M059J (cell line): ENCODE measurements at regions not wholly inside any gene's neighbourhood (a gene's known extent, or its start where the extent isn't known, plus 50 kb on each side); places are given as distances from the start of the nearest gene placed in this dataset.

ENCODE experiments used
- DNase-seq: peaks from one replicate; pipeline ENCODE4 v3.0.0-alpha.2; 2012; ENCODE audit warnings: low read depth

DNA sequence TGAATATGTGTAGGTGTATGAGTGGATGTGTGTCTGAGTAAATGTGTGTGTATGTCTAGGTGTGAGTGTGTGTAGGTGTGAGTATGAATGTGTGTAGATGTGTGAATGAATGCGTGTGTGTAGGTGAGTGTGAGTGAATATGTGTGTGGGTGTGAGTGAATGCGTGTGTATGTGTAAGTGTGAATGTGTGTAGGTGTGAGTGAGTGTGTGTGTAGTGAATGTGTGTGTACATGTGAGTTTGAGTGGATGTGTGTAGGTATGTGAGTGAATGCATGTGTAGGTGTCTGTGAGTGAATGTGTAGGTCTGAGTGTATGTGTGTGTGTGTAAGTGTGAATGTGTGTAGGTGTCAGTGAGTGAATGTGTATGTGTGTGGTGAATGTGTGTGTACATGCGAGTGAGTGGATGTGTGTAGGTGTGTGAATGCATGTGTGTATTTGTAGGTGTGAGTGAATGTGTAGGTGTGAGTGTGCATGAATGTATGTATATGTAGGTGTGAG lies 201.0 kb upstream of the ZNF536 start:
- no peak for DNase-seq

GRCh38 chr19:30171795-30172612 lies 200.2 kb upstream of the ZNF536 start:
- DNase-seq, result no peak

- DNase-seq, result no peak
Measured at GRCh38 chr19:30172613-30173242, 199.5 kb upstream of the ZNF536 start.

- DNase-seq, result no peak
Measured at GRCh38 chr19:30173593-30174356, 198.4 kb upstream of the ZNF536 start.

- no peak for DNase-seq
Measured at GRCh38 chr19:30174357-30174645, 197.9 kb upstream of the ZNF536 start.

DNA sequence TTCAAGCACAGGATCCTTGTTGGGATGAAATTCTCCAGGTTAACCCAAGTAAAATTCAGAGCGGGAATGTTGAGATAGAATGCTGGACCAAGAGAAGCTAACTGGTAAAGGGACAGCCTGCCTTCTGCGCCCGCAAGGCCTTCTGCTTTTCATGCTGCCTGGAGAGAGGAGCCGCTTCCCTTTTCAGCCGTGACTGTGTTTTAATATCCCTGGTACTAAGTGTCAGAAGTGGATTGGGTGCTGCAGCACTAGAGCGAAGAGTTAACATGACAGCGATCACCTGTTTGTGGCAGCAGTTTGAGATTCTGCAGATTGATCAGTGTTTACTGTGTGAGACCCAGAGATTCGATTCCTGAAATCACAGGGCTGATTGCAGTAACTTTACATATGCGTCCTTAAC lies 197.4 kb upstream of the ZNF536 start:
- DNase-seq, result no peak

DNA sequence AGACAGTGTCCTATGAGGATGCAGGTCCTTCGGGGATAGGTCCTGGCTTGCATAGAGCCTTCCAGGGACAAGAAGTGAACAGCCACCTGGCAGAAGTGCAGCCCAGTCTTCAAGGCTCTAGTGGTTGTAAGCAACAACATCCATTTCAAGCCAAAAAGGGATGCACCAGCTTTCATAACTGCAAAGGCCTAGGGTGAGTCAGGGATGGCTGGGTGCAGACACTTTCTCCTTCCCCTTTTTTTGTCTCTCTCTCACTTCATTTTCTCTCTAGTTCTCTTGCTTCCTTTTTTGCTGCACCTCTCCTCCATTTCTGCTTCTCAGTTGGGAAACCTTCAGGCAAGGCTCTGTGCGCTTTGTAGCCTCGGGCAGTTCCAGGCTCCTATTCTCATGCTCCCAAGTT lies 196.2 kb upstream of the ZNF536 start:
- DNase-seq, result no peak

DNA sequence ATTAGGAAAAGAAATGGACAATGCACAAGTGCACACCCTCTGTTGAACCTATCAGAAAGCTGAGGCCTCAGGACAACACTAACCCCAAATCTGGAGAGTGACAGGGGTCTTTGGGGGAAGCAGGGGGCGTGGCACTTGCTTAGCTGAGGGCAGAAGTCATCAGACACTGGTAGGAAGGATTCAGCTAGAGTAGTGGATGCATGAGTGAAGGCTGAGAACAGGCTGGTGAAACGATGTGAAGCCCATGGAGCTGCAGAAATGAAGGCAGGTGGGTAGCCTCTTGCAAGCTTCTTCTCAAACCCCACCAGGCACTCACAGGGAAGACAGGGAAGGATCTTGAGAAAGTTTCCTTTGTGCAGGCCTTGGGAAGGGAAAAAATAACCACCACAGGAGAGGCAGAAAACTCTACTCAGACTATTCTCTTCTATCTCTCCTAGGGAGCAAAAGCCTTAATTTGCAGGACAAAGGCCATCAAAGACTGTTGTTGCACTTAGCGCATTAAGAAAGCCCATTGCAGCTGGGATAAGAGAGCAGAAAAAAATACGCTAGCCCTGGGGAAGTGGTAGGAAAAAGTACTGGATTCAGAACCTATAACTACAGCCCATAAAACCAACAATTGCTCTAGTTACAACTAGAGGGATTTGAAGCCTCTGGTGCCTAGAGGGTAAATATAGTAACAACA lies 193.3 kb upstream of the ZNF536 start:
- no peak for DNase-seq

DNA sequence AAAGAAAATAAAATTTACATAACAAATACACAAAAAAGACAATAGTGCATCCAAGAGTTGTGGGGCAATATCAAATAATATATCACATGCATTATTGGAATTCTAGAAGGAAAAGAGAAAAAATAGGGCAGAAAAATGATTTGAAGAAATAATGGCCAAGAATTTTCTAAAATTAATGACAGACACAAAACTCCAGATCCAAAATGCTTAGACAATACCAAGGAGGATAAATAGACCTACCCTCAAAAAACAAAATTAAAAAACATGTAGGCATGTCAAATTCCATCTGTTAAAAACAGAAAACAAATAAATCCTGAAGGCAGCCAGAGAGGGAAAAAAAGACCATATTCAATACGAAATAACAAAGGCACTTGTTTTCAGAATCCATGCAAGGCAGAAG lies 191.5 kb upstream of the ZNF536 start:
- DNase-seq, result no peak

- no peak for DNase-seq
Measured at GRCh38 chr19:30183807-30184490, 188.2 kb upstream of the ZNF536 start.

DNA sequence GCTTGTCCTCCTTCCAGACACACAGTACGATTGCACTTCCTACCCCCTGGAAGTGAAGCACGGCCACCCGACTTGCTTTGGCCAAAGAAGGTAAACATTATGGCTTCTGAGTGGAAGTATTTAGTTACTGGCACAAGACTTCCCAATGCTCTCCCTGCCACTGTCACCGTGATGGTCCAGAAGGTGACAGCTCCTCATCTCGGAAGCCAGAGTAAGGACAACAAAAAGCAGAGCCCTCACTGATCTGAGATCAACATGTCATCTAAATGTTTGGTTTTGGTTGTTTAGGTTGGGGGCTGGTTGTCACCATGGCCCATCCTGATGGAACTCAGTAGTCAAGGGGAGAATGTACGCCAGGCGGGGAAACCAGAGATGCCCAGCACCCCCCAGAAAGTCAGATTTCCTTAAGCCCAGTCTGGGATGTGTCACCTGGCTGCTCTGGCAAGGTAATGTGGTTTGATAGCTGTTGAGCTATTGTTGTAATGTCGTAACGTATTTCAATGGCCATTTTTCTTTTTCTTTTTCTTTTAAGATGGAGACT lies 170.1 kb upstream of the ZNF536 start:
- DNase-seq, result no peak

DNA sequence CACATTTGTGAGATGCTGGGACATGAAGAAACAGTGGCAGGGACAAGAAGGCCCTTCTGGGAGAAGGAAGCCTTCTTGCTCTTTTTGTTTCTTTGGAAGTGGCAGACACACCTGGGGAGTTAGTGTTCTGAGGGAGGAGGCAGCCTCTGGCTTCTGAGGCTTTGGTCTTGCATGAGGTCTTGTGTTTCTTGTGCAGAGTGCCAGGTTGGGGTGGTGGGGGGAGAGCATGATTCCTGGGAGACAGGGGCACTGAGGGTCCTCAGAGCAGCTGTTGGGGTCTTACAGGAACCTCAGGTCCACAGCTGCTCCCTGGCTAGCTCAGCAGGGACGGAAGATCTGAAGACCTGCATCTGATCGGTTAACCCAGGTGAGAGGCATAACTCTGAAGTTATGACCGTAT lies 167.5 kb upstream of the ZNF536 start:
- DNase-seq, result no peak

- no peak for DNase-seq
Measured at GRCh38 chr19:30206187-30206586, 166.0 kb upstream of the ZNF536 start.

GRCh38 chr19:30207357-30207756 lies 164.8 kb upstream of the ZNF536 start:
- no peak for DNase-seq

DNA sequence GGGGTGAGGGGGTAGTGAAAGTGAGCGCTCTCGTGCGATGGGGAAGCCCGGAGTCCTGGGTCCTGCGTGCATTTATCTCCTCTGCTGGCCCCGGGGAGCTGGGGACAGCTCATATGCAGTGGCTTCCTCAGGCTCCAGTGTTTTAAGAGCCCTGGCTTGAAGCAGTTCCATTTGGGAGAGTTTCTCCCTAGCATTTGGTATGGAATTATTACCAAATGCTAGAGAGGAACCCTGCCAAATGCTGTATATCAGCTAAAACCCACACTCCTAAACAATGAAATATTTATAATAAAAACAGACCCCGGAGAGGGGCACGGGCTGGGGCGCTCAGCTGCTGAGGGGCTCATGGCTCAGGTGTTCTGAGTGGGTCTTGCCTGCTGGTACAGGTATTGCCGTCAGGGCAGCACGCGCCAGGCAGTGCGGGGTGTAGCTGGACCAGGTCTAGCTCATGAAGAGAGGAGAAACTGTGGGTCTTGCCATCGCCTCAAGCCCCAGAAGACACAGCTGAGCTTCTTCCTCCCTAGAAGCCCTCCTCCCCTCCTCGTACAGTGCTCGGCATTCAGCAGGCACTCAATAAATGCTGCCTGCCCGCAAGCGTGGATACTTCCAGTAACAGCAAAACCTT lies 163.6 kb upstream of the ZNF536 start:
- no peak for DNase-seq

- DNase-seq, result no peak
Measured at GRCh38 chr19:30209617-30210600, 162.3 kb upstream of the ZNF536 start.

DNA sequence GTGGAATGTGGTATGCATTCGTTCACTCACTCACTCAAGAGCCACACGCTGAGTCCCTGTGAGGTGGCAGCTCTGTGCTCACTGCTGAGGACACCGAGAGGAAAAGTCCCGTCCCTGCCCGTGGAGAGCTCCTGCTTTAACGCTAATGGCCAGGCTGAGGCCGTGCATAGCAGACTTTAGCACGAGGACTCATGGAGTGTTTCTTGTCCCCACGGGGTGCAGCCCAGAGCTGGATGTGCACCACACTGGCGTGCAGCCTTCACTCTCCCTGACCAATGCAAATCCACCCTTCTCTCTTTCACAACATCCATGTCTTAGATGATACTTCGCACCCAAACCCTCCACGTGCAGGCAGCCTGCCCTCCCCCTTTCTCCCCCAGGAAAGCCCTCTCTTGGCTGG lies 159.6 kb upstream of the ZNF536 start:
- DNase-seq, result no peak

DNA sequence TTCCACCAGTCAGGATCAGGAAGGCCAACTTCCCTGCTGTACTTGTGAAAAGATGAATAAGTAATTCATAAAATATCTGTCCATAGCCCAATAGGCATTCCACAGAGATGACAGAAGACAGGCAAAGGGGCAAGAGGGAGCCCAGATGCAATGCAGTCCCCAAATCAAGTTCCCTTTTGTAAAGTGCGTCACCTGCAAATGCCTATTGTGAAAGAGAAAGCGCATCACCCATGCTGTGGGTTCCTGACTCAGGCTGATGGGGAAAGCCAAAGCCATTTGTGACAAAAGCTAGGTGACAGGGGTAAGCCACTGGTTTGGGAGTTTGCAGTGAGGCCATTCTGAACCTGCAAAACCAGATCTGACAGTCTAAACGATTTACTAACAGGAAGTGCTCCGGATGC lies 157.5 kb upstream of the ZNF536 start:
- no peak for DNase-seq

GRCh38 chr19:30215248-30215647 lies 156.9 kb upstream of the ZNF536 start:
- DNase-seq, result no peak

DNA sequence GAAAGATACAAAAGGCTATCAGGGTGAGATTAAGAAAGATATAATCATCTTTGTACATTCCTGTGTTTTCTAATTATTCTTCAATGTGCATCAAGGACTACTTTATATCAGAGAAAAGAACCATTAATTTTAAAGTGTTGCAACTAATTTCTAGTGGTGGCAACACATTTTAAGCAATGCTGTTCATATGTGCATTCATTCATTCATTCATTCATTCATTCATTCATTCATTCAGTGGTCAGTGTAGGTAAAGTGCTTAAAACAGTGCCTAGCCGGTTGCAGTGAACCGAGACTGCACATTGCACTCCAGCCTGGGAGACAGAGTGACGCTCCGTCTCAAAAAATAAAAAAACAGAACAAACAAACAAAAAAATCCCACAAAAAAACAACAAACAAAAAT lies 155.7 kb upstream of the ZNF536 start:
- DNase-seq, result no peak
